ENCODE measurements at regions not wholly inside any gene's neighbourhood (a gene's known extent, or its start where the extent isn't known, plus 50 kb on each side); places are given as distances from the start of the nearest gene placed in this dataset.

DNA sequence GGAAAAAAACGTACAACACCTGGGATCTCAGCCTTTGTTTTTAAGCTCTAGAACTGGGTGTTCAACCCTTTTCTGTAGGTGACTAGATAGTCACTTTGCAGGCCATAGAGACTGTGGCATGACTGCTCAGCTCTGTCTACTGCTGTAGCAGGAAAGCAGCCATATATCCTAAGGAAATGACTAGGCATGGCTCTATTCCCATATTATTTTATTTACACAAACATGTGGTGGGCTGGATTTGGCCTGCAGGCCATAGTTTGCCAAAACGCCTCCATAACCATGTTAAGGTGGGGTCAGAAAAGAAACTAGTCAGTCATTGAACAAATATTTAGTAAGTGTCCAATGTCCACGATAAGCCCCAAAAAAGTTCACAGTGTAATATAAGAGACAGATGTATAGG, 452.5 kb downstream of the MCTP2 start:
- Histone ChIP-seq H3K4me2 (ENCODE audit: extremely low read depth, insufficient read depth, low read length) (no peak overlapping the region), H3K27ac (ENCODE audit: insufficient read depth, low read length) (no peak overlapping the region), H4K20me1 (ENCODE audit: control insufficient read depth, extremely low read depth, insufficient read depth, low read length) (no peaks in the 10 kb centered on the region), H3K9me3 (ENCODE audit: control insufficient read depth, insufficient read depth, low read depth, low read length) (no peaks in the 10 kb centered on the region), H3K27me3 (ENCODE audit: control insufficient read depth, insufficient read depth, low read length) (no peaks in the 10 kb centered on the region), H3K4me1 (ENCODE audit: control insufficient read depth, extremely low read depth, insufficient read depth, low read length) (no peaks in the 10 kb centered on the region), H3K4me3 (replicated peaks in 1 of 4; ENCODE audit: control extremely low read depth in 1 of 4, insufficient read depth in 1 of 4, low read depth in 3 of 4, low read length in 4 of 4) (no peak overlapping the region), H3K36me3 (ENCODE audit: control insufficient read depth, insufficient read depth, low read length) (no peaks in the 10 kb centered on the region), H2AFZ (ENCODE audit: low read length) (no peak overlapping the region), H3K79me2 (ENCODE audit: control insufficient read depth, insufficient read depth, low read length) (no peaks in the 10 kb centered on the region), H3K9ac (ENCODE audit: insufficient read depth, low read length) (no peak overlapping the region)
- TF ChIP-seq CTCF (conservative IDR thresholded peaks at IDR 0.05 in 1 of 2, IDR thresholded peaks at IDR 0.05 in 1 of 2; ENCODE audit: low read depth in 1 of 2, low read length in 2 of 2) (no peak), EZH2 (IDR thresholded peaks at IDR 0.05; ENCODE audit: low read length, missing control alignments) (no peak)
- no peak for DNase-seq (ENCODE audit: low read depth in 2 of 2)

DNA sequence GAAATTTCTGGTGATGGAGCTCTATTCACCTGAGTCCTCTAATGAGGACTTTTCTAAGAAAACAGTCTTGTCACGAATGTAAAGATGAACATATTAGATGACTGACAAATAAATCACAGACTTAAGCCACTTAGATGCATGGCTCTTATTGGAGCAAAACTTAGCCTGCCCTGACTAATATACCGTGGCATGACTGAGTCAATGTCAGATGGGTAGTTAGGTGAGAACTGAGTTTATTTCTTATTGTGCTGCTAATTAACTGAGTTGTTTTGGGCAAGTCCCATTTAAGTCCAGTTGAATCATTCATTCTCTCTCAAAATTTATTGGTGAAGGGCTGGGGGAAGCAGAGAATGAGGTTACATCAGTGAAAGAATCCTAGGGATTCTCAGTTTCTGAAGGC, 459.8 kb downstream of the MCTP2 start:
- TF ChIP-seq CTCF (conservative IDR thresholded peaks at IDR 0.05 in 1 of 2, IDR thresholded peaks at IDR 0.05 in 1 of 2; ENCODE audit: low read depth in 1 of 2, low read length in 2 of 2), result no peak
- TF ChIP-seq EZH2 (IDR thresholded peaks at IDR 0.05; ENCODE audit: low read length, missing control alignments), result no peak
- Histone ChIP-seq H3K27ac (ENCODE audit: insufficient read depth, low read length) (no peak overlapping the region), H3K4me2 (ENCODE audit: extremely low read depth, insufficient read depth, low read length) (no peak overlapping the region), H3K4me1 (ENCODE audit: control insufficient read depth, extremely low read depth, insufficient read depth, low read length) (no peaks in the 10 kb centered on the region), H3K36me3 (ENCODE audit: control insufficient read depth, insufficient read depth, low read length) (no peaks in the 10 kb centered on the region), H3K4me3 (replicated peaks in 1 of 4; ENCODE audit: control extremely low read depth in 1 of 4, insufficient read depth in 1 of 4, low read depth in 3 of 4, low read length in 4 of 4) (no peak overlapping the region), H3K9me3 (ENCODE audit: control insufficient read depth, insufficient read depth, low read depth, low read length) (no peaks in the 10 kb centered on the region), H3K79me2 (ENCODE audit: control insufficient read depth, insufficient read depth, low read length) (no peaks in the 10 kb centered on the region), H2AFZ (ENCODE audit: low read length) (no peak overlapping the region), H3K9ac (ENCODE audit: insufficient read depth, low read length) (no peak overlapping the region), H4K20me1 (ENCODE audit: control insufficient read depth, extremely low read depth, insufficient read depth, low read length) (no peaks in the 10 kb centered on the region), H3K27me3 (ENCODE audit: control insufficient read depth, insufficient read depth, low read length) (no peaks in the 10 kb centered on the region)
- DNase-seq (ENCODE audit: low read depth in 2 of 2), result no peak

DNA sequence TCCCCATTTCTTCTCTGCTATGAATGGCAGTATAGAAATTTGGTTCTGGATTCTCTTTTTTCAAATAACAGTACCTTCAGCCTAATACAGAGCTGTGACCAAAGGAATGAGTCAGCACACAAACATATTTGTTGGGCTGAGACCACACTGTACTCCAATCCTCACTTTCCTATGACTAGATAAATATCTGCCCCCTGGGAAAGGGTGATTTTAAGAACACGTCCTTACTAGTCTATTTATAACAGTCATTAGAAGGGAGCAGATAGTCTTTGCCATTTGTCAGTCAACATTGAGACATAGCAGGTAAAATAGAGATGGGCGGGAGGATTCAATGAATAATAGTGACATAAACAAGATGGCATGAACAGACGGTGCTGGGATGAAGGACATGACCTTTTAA, 461.3 kb downstream of the MCTP2 start:
- H3K9me3 ChIP-seq (ENCODE audit: control insufficient read depth, insufficient read depth, low read depth, low read length), result no peaks in the 10 kb centered on the region
- H3K79me2 ChIP-seq (ENCODE audit: control insufficient read depth, insufficient read depth, low read length), result no peaks in the 10 kb centered on the region
- DNase-seq (ENCODE audit: low read depth in 2 of 2), result peak in 1 of 2 donors; percentile 17
- H3K27me3 ChIP-seq (ENCODE audit: control insufficient read depth, insufficient read depth, low read length), result no peaks in the 10 kb centered on the region
- H3K4me3 ChIP-seq (replicated peaks in 1 of 4; ENCODE audit: control extremely low read depth in 1 of 4, insufficient read depth in 1 of 4, low read depth in 3 of 4, low read length in 4 of 4), result no peak overlapping the region
- TF ChIP-seq EZH2 (IDR thresholded peaks at IDR 0.05; ENCODE audit: low read length, missing control alignments) (no peak), CTCF (conservative IDR thresholded peaks at IDR 0.05 in 1 of 2, IDR thresholded peaks at IDR 0.05 in 1 of 2; ENCODE audit: low read depth in 1 of 2, low read length in 2 of 2) (no peak)
- no peak overlapping the region for H2AFZ ChIP-seq (ENCODE audit: low read length)
- no peaks in the 10 kb centered on the region for H3K36me3 ChIP-seq (ENCODE audit: control insufficient read depth, insufficient read depth, low read length)
- H3K27ac ChIP-seq (ENCODE audit: insufficient read depth, low read length), result no peak overlapping the region
- H3K4me2 ChIP-seq (ENCODE audit: extremely low read depth, insufficient read depth, low read length), result no peak overlapping the region
- H4K20me1 ChIP-seq (ENCODE audit: control insufficient read depth, extremely low read depth, insufficient read depth, low read length), result no peaks in the 10 kb centered on the region
- no peaks in the 10 kb centered on the region for H3K4me1 ChIP-seq (ENCODE audit: control insufficient read depth, extremely low read depth, insufficient read depth, low read length)
- H3K9ac ChIP-seq (ENCODE audit: insufficient read depth, low read length), result no peak overlapping the region

Data from fibroblast of lung (primary cell).